ENCODE measurements at regions not wholly inside any gene's neighbourhood (a gene's known extent, or its start where the extent isn't known, plus 50 kb on each side); places are given as distances from the start of the nearest gene placed in this dataset.
"Not testable (repeated sequence)": the region's sequence is repeated elsewhere in the genome, so short reads cannot be mapped to it uniquely, and the experiment has no call there.

DNA sequence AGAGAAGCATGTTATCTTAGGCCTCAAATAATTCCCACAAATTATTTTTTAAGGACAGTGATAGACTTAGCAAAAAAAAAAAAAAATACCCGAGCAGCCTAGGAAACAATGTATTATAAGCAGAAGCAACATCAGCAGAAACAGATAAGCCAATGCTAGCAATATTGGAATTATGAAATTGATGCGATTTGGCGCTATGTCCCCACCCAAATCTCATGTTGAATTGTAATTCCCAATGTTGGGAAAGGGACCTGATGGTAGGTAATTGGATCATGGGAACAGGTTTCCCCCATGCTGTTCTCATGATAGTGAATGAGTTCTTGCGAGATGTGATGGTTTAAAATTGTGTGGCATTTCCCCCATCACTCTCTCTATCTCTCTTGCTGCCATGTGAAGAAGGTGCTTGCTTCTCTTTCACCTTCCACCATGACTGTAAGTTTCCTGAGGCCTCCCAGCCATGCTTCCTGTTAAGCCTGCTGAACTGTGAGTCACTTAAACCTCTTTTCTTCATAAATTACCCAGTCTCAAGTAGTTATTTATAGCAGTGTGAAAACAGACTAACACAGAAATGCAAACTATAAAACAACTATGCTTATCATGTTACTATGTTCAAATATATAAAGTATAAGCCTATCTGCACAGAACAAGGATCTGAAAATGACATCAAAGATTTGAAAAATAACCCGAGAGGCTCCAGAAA, 75.6 kb upstream of the HIVEP3 start:
- no peak overlapping the region for H3K9ac ChIP-seq (ENCODE audit: low read depth, low read length)
- no peaks in the 10 kb centered on the region for H3K27me3 ChIP-seq (ENCODE audit: control insufficient read depth, insufficient read depth, low read length)
- no peaks in the 10 kb centered on the region for H3K4me1 ChIP-seq (ENCODE audit: control insufficient read depth, insufficient read depth, low read length)
- no peaks in the 10 kb centered on the region for H3K36me3 ChIP-seq (ENCODE audit: control insufficient read depth, insufficient read depth, low read length)
- no peak overlapping the region for H3K4me3 ChIP-seq (ENCODE audit: low read depth, low read length)
- H3K27ac ChIP-seq (ENCODE audit: low read depth, low read length), result no peak overlapping the region
- H3K9me3 ChIP-seq (ENCODE audit: control insufficient read depth, insufficient read depth, low read length), result no peaks in the 10 kb centered on the region

- Histone ChIP-seq H3K27me3 (ENCODE audit: control insufficient read depth, insufficient read depth, low read length) (no peaks in the 10 kb centered on the region), H3K9me3 (ENCODE audit: control insufficient read depth, insufficient read depth, low read length) (no peaks in the 10 kb centered on the region), H3K4me3 (ENCODE audit: low read depth, low read length) (no peak overlapping the region), H3K4me1 (ENCODE audit: control insufficient read depth, insufficient read depth, low read length) (peaks cover 17% of the 10 kb centered on the region), H3K36me3 (ENCODE audit: control insufficient read depth, insufficient read depth, low read length) (no peaks in the 10 kb centered on the region), H3K27ac (ENCODE audit: low read depth, low read length) (no peak overlapping the region), H3K9ac (ENCODE audit: low read depth, low read length) (no peak overlapping the region)
These were observed 64.7 kb upstream of the HIVEP3 start for GRCh38 chr1:41983451-41983850.

- Histone ChIP-seq H3K36me3 (ENCODE audit: control insufficient read depth, insufficient read depth, low read length) (no peaks in the 10 kb centered on the region), H3K4me3 (ENCODE audit: low read depth, low read length) (no peak overlapping the region), H3K27ac (ENCODE audit: low read depth, low read length) (no peak overlapping the region), H3K27me3 (ENCODE audit: control insufficient read depth, insufficient read depth, low read length) (no peaks in the 10 kb centered on the region), H3K9me3 (ENCODE audit: control insufficient read depth, insufficient read depth, low read length) (no peaks in the 10 kb centered on the region), H3K4me1 (ENCODE audit: control insufficient read depth, insufficient read depth, low read length) (peaks cover 17% of the 10 kb centered on the region), H3K9ac (ENCODE audit: low read depth, low read length) (no peak overlapping the region)
These were observed 63.1 kb upstream of the HIVEP3 start for GRCh38 chr1:41981796-41982195.

DNA sequence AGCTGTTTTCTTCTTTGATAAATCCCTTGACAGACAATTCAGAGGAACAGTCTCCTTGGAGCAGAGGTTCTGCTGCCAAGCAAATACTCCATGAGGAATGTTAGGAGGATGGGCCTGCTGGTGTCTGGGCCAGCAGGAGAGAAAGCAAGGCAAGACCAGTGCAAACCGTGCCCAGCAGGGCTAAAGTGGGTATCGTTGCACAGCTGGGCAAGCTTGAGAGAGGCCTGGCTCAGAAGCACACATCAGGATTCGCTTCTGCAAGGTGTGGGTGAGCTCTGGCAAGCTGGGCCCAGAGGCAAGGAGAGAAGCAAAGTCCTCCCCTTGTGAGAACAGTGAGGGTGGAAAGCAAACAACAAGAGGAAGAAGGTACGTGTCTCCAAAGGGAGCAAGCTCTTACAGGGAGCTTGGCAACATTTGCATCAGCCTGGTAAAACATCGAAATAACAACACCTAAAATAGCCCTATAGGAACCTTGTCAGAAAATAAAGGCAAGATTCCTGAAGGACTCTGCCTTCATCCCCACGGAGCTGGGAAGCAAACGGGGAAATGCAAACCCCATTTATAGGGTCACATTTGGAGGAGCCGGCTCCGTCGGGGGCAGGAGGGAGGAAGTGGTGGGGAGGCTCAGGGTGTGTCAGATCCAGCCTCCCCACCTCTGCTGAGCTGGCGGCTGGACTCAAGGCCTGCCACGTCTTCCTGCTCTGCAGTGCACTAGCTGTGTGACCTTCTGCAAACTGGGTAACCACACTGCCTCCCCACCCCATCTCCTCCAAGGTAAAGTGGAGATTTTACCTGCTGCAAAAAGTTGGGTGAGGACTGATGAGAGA, 62.3 kb upstream of the HIVEP3 start:
- H3K27ac ChIP-seq (ENCODE audit: low read depth, low read length), result no peak overlapping the region

DNA sequence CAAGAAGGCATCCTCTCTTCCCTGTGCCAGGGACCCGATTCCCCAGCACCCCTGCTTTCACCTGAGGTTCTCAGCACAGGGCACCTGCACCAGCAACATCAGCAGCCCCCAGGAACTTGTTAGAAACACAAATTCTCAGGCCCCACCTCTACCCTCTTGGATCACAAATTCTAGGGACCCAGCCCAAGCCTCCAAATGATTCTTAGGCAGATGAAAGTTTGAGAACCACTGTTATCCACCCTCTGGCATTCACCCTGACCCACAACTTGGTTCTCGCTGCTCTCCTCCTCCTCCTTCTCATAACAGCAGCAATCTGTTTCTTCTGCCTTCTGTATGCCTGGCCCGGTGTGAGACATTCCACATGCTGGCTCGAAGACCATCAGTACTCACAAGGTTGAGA, 60.3 kb upstream of the HIVEP3 start:
- Histone ChIP-seq H3K4me3 (ENCODE audit: low read depth, low read length) (no peak overlapping the region), H3K9ac (ENCODE audit: low read depth, low read length) (no peak overlapping the region), H3K27me3 (ENCODE audit: control insufficient read depth, insufficient read depth, low read length) (no peaks in the 10 kb centered on the region), H3K36me3 (ENCODE audit: control insufficient read depth, insufficient read depth, low read length) (no peaks in the 10 kb centered on the region), H3K9me3 (ENCODE audit: control insufficient read depth, insufficient read depth, low read length) (no peaks in the 10 kb centered on the region), H3K27ac (ENCODE audit: low read depth, low read length) (no peak overlapping the region), H3K4me1 (ENCODE audit: control insufficient read depth, insufficient read depth, low read length) (peaks cover 17% of the 10 kb centered on the region)

More for the DNA sequence above, 62.3 kb upstream of the HIVEP3 start:
- no peaks in the 10 kb centered on the region for H3K9me3 ChIP-seq (ENCODE audit: control insufficient read depth, insufficient read depth, low read length)
- H3K4me3 ChIP-seq (ENCODE audit: low read depth, low read length), result no peak overlapping the region
- H3K9ac ChIP-seq (ENCODE audit: low read depth, low read length), result no peak overlapping the region
- H3K4me1 ChIP-seq (ENCODE audit: control insufficient read depth, insufficient read depth, low read length), result peaks cover 17% of the 10 kb centered on the region
- H3K27me3 ChIP-seq (ENCODE audit: control insufficient read depth, insufficient read depth, low read length), result no peaks in the 10 kb centered on the region
- H3K36me3 ChIP-seq (ENCODE audit: control insufficient read depth, insufficient read depth, low read length), result no peaks in the 10 kb centered on the region

GRCh38 chr1:41977326-41977725, 58.6 kb upstream of the HIVEP3 start:
- no peaks in the 10 kb centered on the region for H3K36me3 ChIP-seq (ENCODE audit: control insufficient read depth, insufficient read depth, low read length)
- no peak overlapping the region for H3K4me3 ChIP-seq (ENCODE audit: low read depth, low read length)
- H3K9me3 ChIP-seq (ENCODE audit: control insufficient read depth, insufficient read depth, low read length), result no peaks in the 10 kb centered on the region
- H3K9ac ChIP-seq (ENCODE audit: low read depth, low read length), result no peak overlapping the region
- peaks cover 16% of the 10 kb centered on the region for H3K4me1 ChIP-seq (ENCODE audit: control insufficient read depth, insufficient read depth, low read length)
- no peak overlapping the region for H3K27ac ChIP-seq (ENCODE audit: low read depth, low read length)
- no peaks in the 10 kb centered on the region for H3K27me3 ChIP-seq (ENCODE audit: control insufficient read depth, insufficient read depth, low read length)

DNA sequence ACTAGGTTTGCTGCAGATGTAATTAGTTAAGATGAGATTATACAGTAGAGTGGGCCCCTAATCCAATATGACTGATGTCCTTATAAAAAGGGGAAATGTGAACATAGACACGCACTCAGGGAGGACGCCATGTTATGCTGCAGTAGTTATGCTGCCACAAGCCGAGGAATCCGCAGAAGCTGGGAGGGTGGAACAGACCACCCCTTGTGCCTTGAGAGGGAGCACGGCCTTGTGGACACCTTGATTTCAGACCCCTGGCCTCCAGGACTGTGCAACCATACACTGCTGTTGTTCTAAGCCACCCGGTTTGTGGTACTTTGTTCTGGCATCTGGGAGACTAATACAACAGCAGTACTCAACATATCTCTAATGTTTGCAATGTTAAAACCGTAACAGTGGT, 57.9 kb upstream of the HIVEP3 start:
- Histone ChIP-seq H3K27me3 (ENCODE audit: control insufficient read depth, insufficient read depth, low read length) (no peaks in the 10 kb centered on the region), H3K9ac (ENCODE audit: low read depth, low read length) (no peak overlapping the region), H3K36me3 (ENCODE audit: control insufficient read depth, insufficient read depth, low read length) (no peaks in the 10 kb centered on the region), H3K27ac (ENCODE audit: low read depth, low read length) (no peak overlapping the region), H3K4me1 (ENCODE audit: control insufficient read depth, insufficient read depth, low read length) (peaks cover 10% of the 10 kb centered on the region), H3K9me3 (ENCODE audit: control insufficient read depth, insufficient read depth, low read length) (no peaks in the 10 kb centered on the region), H3K4me3 (ENCODE audit: low read depth, low read length) (no peak overlapping the region)

DNA sequence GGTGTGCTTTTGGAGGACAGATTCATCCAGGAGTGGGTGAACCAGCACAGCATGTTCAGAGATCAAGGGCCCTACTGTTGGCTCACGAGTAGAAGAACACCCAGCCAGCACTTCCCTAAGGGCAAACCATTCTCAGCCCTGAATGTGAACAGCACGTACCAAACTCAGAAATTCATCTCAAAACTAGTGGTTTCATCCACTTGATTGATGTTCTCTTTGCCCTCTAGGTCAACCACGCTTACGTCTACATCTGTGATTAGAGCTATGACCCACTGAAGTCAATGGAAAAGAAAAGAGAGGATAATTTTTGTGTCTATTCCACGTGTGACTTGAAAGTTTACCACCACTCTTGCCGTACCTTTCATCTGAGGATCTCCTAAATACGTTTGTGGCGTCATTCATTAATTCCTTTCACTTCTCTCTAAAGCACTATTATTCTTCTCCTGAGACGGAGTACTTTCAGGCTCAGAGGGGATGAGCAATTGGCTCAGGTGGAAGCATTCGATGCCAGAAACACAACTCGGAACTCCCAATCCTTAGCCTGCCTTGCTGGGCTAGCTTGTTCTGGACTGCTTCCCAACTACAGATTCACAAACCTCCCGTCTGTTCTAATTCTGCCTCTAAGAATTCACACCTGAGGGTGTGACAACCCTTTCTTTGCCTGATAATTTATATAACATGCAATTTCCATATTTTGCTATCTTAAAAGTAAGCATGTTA, 57.3 kb upstream of the HIVEP3 start:
- H3K9ac ChIP-seq (ENCODE audit: low read depth, low read length), result no peak overlapping the region
- peaks cover 4% of the 10 kb centered on the region for H3K4me1 ChIP-seq (ENCODE audit: control insufficient read depth, insufficient read depth, low read length)
- no peak overlapping the region for H3K4me3 ChIP-seq (ENCODE audit: low read depth, low read length)
- H3K27me3 ChIP-seq (ENCODE audit: control insufficient read depth, insufficient read depth, low read length), result no peaks in the 10 kb centered on the region
- no peak overlapping the region for H3K27ac ChIP-seq (ENCODE audit: low read depth, low read length)
- H3K36me3 ChIP-seq (ENCODE audit: control insufficient read depth, insufficient read depth, low read length), result no peaks in the 10 kb centered on the region
- no peaks in the 10 kb centered on the region for H3K9me3 ChIP-seq (ENCODE audit: control insufficient read depth, insufficient read depth, low read length)

DNA sequence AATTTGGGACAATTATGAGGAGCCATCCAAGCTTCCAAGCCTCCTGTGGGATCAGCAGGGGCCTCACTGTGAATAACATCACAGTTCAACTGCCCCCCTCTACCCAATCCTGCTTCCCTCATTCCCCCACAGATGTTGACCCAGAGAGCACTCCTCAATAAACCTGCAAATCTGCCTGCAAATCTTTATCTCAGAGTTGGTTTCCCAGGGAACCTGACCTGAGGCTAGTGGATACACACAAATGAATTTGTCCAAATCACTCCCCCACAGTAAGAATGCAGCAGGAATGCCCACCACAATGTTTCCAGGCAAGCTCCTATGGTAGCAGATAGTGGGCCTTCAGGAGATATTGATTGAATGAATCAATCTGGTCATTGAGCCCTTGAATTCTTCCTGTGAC, 56.4 kb upstream of the HIVEP3 start:
- H3K36me3 ChIP-seq (ENCODE audit: control insufficient read depth, insufficient read depth, low read length), result no peaks in the 10 kb centered on the region
- no peak overlapping the region for H3K9ac ChIP-seq (ENCODE audit: low read depth, low read length)
- H3K9me3 ChIP-seq (ENCODE audit: control insufficient read depth, insufficient read depth, low read length), result no peaks in the 10 kb centered on the region
- no peak overlapping the region for H3K27ac ChIP-seq (ENCODE audit: low read depth, low read length)
- no peaks in the 10 kb centered on the region for H3K27me3 ChIP-seq (ENCODE audit: control insufficient read depth, insufficient read depth, low read length)
- H3K4me1 ChIP-seq (ENCODE audit: control insufficient read depth, insufficient read depth, low read length), result no peaks in the 10 kb centered on the region
- no peak overlapping the region for H3K4me3 ChIP-seq (ENCODE audit: low read depth, low read length)

DNA sequence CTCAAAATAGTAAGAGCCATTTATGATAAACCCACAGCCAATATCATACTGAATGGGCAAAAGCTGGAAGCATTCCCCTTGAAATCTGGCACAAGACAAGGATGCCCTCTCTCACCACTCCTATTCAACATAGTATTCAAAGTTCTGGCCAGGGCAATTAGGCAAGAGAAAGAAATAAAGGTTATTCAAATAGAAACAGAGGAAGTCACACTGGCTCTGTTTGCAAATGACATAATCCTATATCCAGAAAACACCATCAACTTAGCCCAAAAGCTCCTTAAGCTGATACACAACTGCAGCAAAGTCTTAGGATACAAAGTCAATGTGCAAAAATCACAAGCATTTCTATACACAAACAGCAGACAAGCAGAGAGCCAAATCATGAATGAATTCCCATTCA, 49.8 kb upstream of the HIVEP3 start:
- not testable (repeated sequence) for H3K9me3 ChIP-seq (ENCODE audit: control insufficient read depth, insufficient read depth, low read length); H3K9ac ChIP-seq (ENCODE audit: low read depth, low read length); H3K4me3 ChIP-seq (ENCODE audit: low read depth, low read length); H3K4me1 ChIP-seq (ENCODE audit: control insufficient read depth, insufficient read depth, low read length); H3K27ac ChIP-seq (ENCODE audit: low read depth, low read length); H3K27me3 ChIP-seq (ENCODE audit: control insufficient read depth, insufficient read depth, low read length); H3K36me3 ChIP-seq (ENCODE audit: control insufficient read depth, insufficient read depth, low read length)

Measured in HUES48 (cell line).